SKM-1 treated with dmso at 0.1 percent for 144 hours (cell line): ENCODE measurements at regions not wholly inside any gene's neighbourhood (a gene's known extent, or its start where the extent isn't known, plus 50 kb on each side); places are given as distances from the start of the nearest gene placed in this dataset.
"Not testable (repeated sequence)": the region's sequence is repeated elsewhere in the genome, so short reads cannot be mapped to it uniquely, and the experiment has no call there.

ENCODE experiments used
- DNase-seq: peaks from one replicate; lab custom pipeline; 2025; ENCODE audit not compliant: unreplicated experiment; lab: John Stamatoyannopoulos, UW

- DNase-seq = no peak
Observed at GRCh38 chr10:29731760-29732159, 97.0 kb upstream of the SVIL start.

GRCh38 chr10:29730969-29731368 lies 96.2 kb upstream of the SVIL start:
- DNase-seq = no peak

- no peak for DNase-seq
Observed at GRCh38 chr10:29730458-29730857, 95.7 kb upstream of the SVIL start.

- DNase-seq = no peak
Observed at GRCh38 chr10:29728541-29729049, 93.8 kb upstream of the SVIL start.

- DNase-seq = not testable (repeated sequence)
Observed at GRCh38 chr10:29725927-29726326, 91.2 kb upstream of the SVIL start.

- peak; percentile 58 for DNase-seq
Observed at GRCh38 chr10:29725133-29725720, 90.5 kb upstream of the SVIL start.

GRCh38 chr10:29723726-29724125 lies 89.0 kb upstream of the SVIL start:
- no peak for DNase-seq

- DNase-seq = no peak
Observed at GRCh38 chr10:29722777-29723176, 88.0 kb upstream of the SVIL start.

GRCh38 chr10:29720149-29720548 lies 85.4 kb upstream of the SVIL start:
- no peak for DNase-seq

- DNase-seq = no peak
Observed at GRCh38 chr10:29719281-29719675, 84.5 kb upstream of the SVIL start.

GRCh38 chr10:29715296-29715695 lies 80.5 kb upstream of the SVIL start:
- no peak for DNase-seq

GRCh38 chr10:29714096-29714874 lies 79.5 kb upstream of the SVIL start:
- no peak for DNase-seq

GRCh38 chr10:29713450-29713849 lies 78.7 kb upstream of the SVIL start:
- no peak for DNase-seq

GRCh38 chr10:29712108-29712507 lies 77.3 kb upstream of the SVIL start:
- DNase-seq = no peak

GRCh38 chr10:29710128-29710527 lies 75.4 kb upstream of the SVIL start:
- no peak for DNase-seq

- DNase-seq = no peak
Observed at GRCh38 chr10:29709484-29710002, 74.8 kb upstream of the SVIL start.

GRCh38 chr10:29703271-29703670 lies 68.5 kb upstream of the SVIL start:
- no peak for DNase-seq

- no peak for DNase-seq
Observed at GRCh38 chr10:29702273-29703164, 67.7 kb upstream of the SVIL start.

GRCh38 chr10:29701306-29701705 lies 66.5 kb upstream of the SVIL start:
- no peak for DNase-seq

- DNase-seq = no peak
Observed at GRCh38 chr10:29699621-29700020, 64.8 kb upstream of the SVIL start.

GRCh38 chr10:29698773-29699490 lies 64.2 kb upstream of the SVIL start:
- no peak for DNase-seq
